ENCODE measurements at regions not wholly inside any gene's neighbourhood (a gene's known extent, or its start where the extent isn't known, plus 50 kb on each side); places are given as distances from the start of the nearest gene placed in this dataset.

GRCh38 chr2:126775300-126775985 is 119.5 kb downstream of the GYPC start:
- DNase-seq, result no peak

GRCh38 chr2:126776255-126776654 is 120.3 kb downstream of the GYPC start:
- no peak for DNase-seq

- DNase-seq, result peak; percentile 78
Observed at GRCh38 chr2:126776692-126777619, 121.0 kb downstream of the GYPC start.

GRCh38 chr2:126777620-126777978 is 121.1 kb upstream of the TEX51 start:
- no peak for DNase-seq

- DNase-seq, result no peak
Observed at GRCh38 chr2:126778561-126779501, 119.9 kb upstream of the TEX51 start.

- no peak for DNase-seq
Observed at GRCh38 chr2:126781206-126781605, 117.5 kb upstream of the TEX51 start.

GRCh38 chr2:126781806-126782205 is 116.9 kb upstream of the TEX51 start:
- no peak for DNase-seq

GRCh38 chr2:126782648-126783047 is 116.0 kb upstream of the TEX51 start:
- no peak for DNase-seq

- no peak for DNase-seq
Observed at GRCh38 chr2:126783341-126783740, 115.3 kb upstream of the TEX51 start.

GRCh38 chr2:126784045-126784444 is 114.6 kb upstream of the TEX51 start:
- DNase-seq, result no peak

- peak; percentile 13 for DNase-seq
Observed at GRCh38 chr2:126784621-126785020, 114.1 kb upstream of the TEX51 start.

- DNase-seq, result no peak
Observed at GRCh38 chr2:126785236-126785635, 113.5 kb upstream of the TEX51 start.

GRCh38 chr2:126785862-126786261 is 112.8 kb upstream of the TEX51 start:
- no peak for DNase-seq

GRCh38 chr2:126786765-126787164 is 111.9 kb upstream of the TEX51 start:
- DNase-seq, result no peak

- no peak for DNase-seq
Observed at GRCh38 chr2:126787289-126787688, 111.4 kb upstream of the TEX51 start.

- DNase-seq, result no peak
Observed at GRCh38 chr2:126788113-126788512, 110.6 kb upstream of the TEX51 start.

GRCh38 chr2:126788652-126789051 is 110.0 kb upstream of the TEX51 start:
- no peak for DNase-seq

- no peak for DNase-seq
Observed at GRCh38 chr2:126790987-126791780, 107.5 kb upstream of the TEX51 start.

- DNase-seq, result no peak
Observed at GRCh38 chr2:126792186-126792585, 106.5 kb upstream of the TEX51 start.

- DNase-seq, result no peak
Observed at GRCh38 chr2:126792993-126793392, 105.7 kb upstream of the TEX51 start.

GRCh38 chr2:126793885-126794613 is 104.6 kb upstream of the TEX51 start:
- no peak for DNase-seq

GRCh38 chr2:126795656-126796055 is 103.0 kb upstream of the TEX51 start:
- DNase-seq, result no peak

Data from NCI-H2171 (cell line).